GM21360 (cell line): ENCODE measurements at regions not wholly inside any gene's neighbourhood (a gene's known extent, or its start where the extent isn't known, plus 50 kb on each side); places are given as distances from the start of the nearest gene placed in this dataset.
A peak's percentile ranks its signal among the peaks of the same experiment; 100 is the strongest.

Source experiments
- ATAC-seq: cut with Tn5 transposase; IDR thresholded peaks from one replicate; pipeline ENCODE4 v1.9.1; 2021; ENCODE audit warnings: mild to moderate bottlenecking, moderate library complexity; ENCODE audit not compliant: unreplicated experiment

GRCh38 chr6:165920896-165921671 is 246.6 kb downstream of the TBXT start:
- ATAC-seq, result no peak

GRCh38 chr6:165917576-165917975 is 250.1 kb downstream of the TBXT start:
- no peak for ATAC-seq

GRCh38 chr6:165915022-165915770 is 252.2 kb upstream of the PDE10A start:
- ATAC-seq, result no peak

- ATAC-seq, result no peak
Observed at GRCh38 chr6:165913676-165914570, 250.9 kb upstream of the PDE10A start.

- ATAC-seq, result no peak
Observed at GRCh38 chr6:165910184-165910966, 247.3 kb upstream of the PDE10A start.

GRCh38 chr6:165906736-165907135 is 243.7 kb upstream of the PDE10A start:
- ATAC-seq, result no peak

GRCh38 chr6:165905744-165906143 is 242.7 kb upstream of the PDE10A start:
- no peak for ATAC-seq

- ATAC-seq, result no peak
Observed at GRCh38 chr6:165900970-165901369, 237.9 kb upstream of the PDE10A start.

- no peak for ATAC-seq
Observed at GRCh38 chr6:165899611-165900010, 236.6 kb upstream of the PDE10A start.

- no peak for ATAC-seq
Observed at GRCh38 chr6:165895421-165896165, 232.6 kb upstream of the PDE10A start.

- ATAC-seq, result no peak
Observed at GRCh38 chr6:165894171-165894825, 231.3 kb upstream of the PDE10A start.

GRCh38 chr6:165893431-165893830 is 230.4 kb upstream of the PDE10A start:
- ATAC-seq, result no peak

GRCh38 chr6:165891320-165891719 is 228.3 kb upstream of the PDE10A start:
- ATAC-seq, result no peak

- ATAC-seq, result no peak
Observed at GRCh38 chr6:165890404-165890735, 227.3 kb upstream of the PDE10A start.

- no peak for ATAC-seq
Observed at GRCh38 chr6:165889636-165890403, 226.8 kb upstream of the PDE10A start.

- no peak for ATAC-seq
Observed at GRCh38 chr6:165886169-165886568, 223.1 kb upstream of the PDE10A start.

GRCh38 chr6:165884813-165885765 is 222.0 kb upstream of the PDE10A start:
- ATAC-seq, result peak; percentile 99
